HCT116 (cell line): ENCODE measurements at regions not wholly inside any gene's neighbourhood (a gene's known extent, or its start where the extent isn't known, plus 50 kb on each side); places are given as distances from the start of the nearest gene placed in this dataset.

Source experiments
- ATAC-seq: fragments of 200-7000 bp; cut with Tn5 transposase; 2 replicates; pipeline ENCODE4 v1.9.1; 2020; ENCODE audit warnings: mild to moderate bottlenecking, moderate library complexity
- BruUV-seq: library from RNA; stranded (reverse); fragments of 400-500 nt; replicated peaks from 2 replicates; lab custom pipeline; 2021; lab: Mats Ljungman, UMichigan
- CTCF ChIA-PET: fragments of 300-600 bp; sonication (Branson Sonifier 250); formaldehyde crosslinking; loops from one replicate; lab custom pipeline; 2021; ENCODE audit warnings: antibody characterized with exemption; lab: Charles Lee
- POLR2A ChIA-PET: fragments of 300-600, 350-600 bp; sonication (Branson Sonifier 250); formaldehyde crosslinking; loops from one replicate; lab custom pipeline; 2021; ENCODE audit warnings: antibody characterized with exemption; lab: Charles Lee
- RAD21 ChIA-PET, 2 experiments: fragments of 300-600 bp; sonication (Branson Sonifier 250); formaldehyde crosslinking; loops; one replicate each; lab custom pipeline; 2023; ENCODE audit warnings: low total read pairs in 2 of 2; ENCODE audit not compliant: uncharacterized antibody in 2 of 2, unreplicated experiment in 2 of 2, low non-redundant PET in 1 of 2; lab: Charles Lee
- DNase-seq: peaks from one replicate; pipeline ENCODE4 v3.0.0-alpha.2; 2010; ENCODE audit warnings: low read depth, low spot score
- H2AFZ ChIP-seq: fragments of 200-600 bp; shearing (Covaris generic), sonication (generic); 2 replicates; pipeline ENCODE4 v1.6.1; 2017; ENCODE audit warnings: low read depth, mixed run types, mixed read lengths, antibody characterized with exemption, low read length; ENCODE audit not compliant: poor library complexity, severe bottlenecking
- H3K27ac ChIP-seq: 2 replicates; pipeline ENCODE4 v1.5.1; 2012; ENCODE audit warnings: low read depth, low read length
- H3K27me3 ChIP-seq: fragments of 200-600 bp; sonication (generic); 2 replicates; pipeline ENCODE4 v1.6.1; 2016; ENCODE audit warnings: mixed run types, low read length, mixed read lengths; ENCODE audit not compliant: insufficient read depth
- H3K36me3 ChIP-seq, 2 experiments: fragments of 200-500 bp in 1 of 2; fragments of 200-600 bp in 1 of 2; sonication (Bioruptor generic) in 1 of 2; sonication (generic) in 1 of 2; 2 replicates each; pipeline versions ENCODE4 v1.5.1 to v1.6.1; 2014 to 2016; ENCODE audit warnings: low read length in 2 of 2, inconsistent platforms in 1 of 2, mixed read lengths in 1 of 2, mixed run types in 1 of 2; ENCODE audit not compliant: insufficient read depth in 2 of 2, control insufficient read depth in 1 of 2
- H3K4me1 ChIP-seq, 2 experiments: fragments of 200-600 bp in 1 of 2; sonication (generic) in 1 of 2; 2 replicates each; pipeline versions ENCODE4 v1.5.1 to v1.6.1; 2012 to 2017; ENCODE audit warnings: low read length in 2 of 2, inconsistent platforms in 1 of 2, mild to moderate bottlenecking in 1 of 2, mixed read lengths in 1 of 2, mixed run types in 1 of 2, moderate library complexity in 1 of 2; ENCODE audit not compliant: insufficient read depth in 2 of 2, control insufficient read depth in 1 of 2
- H3K4me2 ChIP-seq: fragments of 200-600 bp; sonication (generic); 2 replicates; pipeline ENCODE4 v1.6.1; 2017; ENCODE audit warnings: mixed run types, low read length, mixed read lengths
- H3K4me3 ChIP-seq, 2 experiments: fragments of 200-600 bp in 1 of 2; sonication (generic) in 1 of 2; replicated peaks in 1 of 2; 2 replicates each; pipeline ENCODE4 v1.5.1; 2011 to 2016; ENCODE audit warnings: low read length in 2 of 2, control low read depth in 1 of 2, low read depth in 1 of 2, mild to moderate bottlenecking in 1 of 2, mixed read lengths in 1 of 2, mixed run types in 1 of 2
- H3K79me2 ChIP-seq: fragments of 200-600 bp; sonication (generic); 2 replicates; pipeline ENCODE4 v1.6.1; 2017; ENCODE audit warnings: mild to moderate bottlenecking, mixed run types, low read length, moderate library complexity, mixed read lengths; ENCODE audit not compliant: insufficient read depth
- H3K9ac ChIP-seq: fragments of 200-600 bp; sonication (generic); 2 replicates; pipeline ENCODE4 v1.6.1; 2016; ENCODE audit warnings: low read length, mixed read lengths
- H3K9me2 ChIP-seq: fragments of 200-600 bp; sonication (generic), shearing (Covaris generic); 2 replicates; pipeline ENCODE4 v1.6.1; 2017; ENCODE audit warnings: mixed run types, mild to moderate bottlenecking, moderate library complexity; ENCODE audit not compliant: insufficient read depth
- H3K9me3 ChIP-seq, 2 experiments: fragments of 200-500 bp in 1 of 2; fragments of 200-600 bp in 1 of 2; sonication (Bioruptor generic) in 1 of 2; sonication (generic) in 1 of 2; 2 replicates each; pipeline ENCODE4 v1.6.1; 2014 to 2017; ENCODE audit warnings: low read length in 2 of 2, mixed read lengths in 2 of 2, inconsistent platforms in 1 of 2, low read depth in 1 of 2, mild to moderate bottlenecking in 1 of 2, mixed run types in 1 of 2, moderate library complexity in 1 of 2; ENCODE audit not compliant: control insufficient read depth in 1 of 2, insufficient read depth in 1 of 2
- H4K20me1 ChIP-seq: fragments of 200-600 bp; sonication (generic), shearing (Covaris generic); 2 replicates; pipeline ENCODE4 v1.6.1; 2017; ENCODE audit warnings: mixed run types, mild to moderate bottlenecking, moderate library complexity; ENCODE audit not compliant: insufficient read depth
- FOSL1 ChIP-seq: IDR thresholded peaks from 2 replicates; pipeline ENCODE4 v1.6.1; 2012; ENCODE audit warnings: low read depth
- RAD21 ChIP-seq: IDR thresholded peaks from 2 replicates; pipeline ENCODE4 v1.6.1; 2012; ENCODE audit warnings: low read depth, mild to moderate bottlenecking
- intact Hi-C: fragments of 100-400 bp; cut with micrococcal nuclease; formaldehyde crosslinking; loops from 2 replicates; pipeline ENCODE4 v1.10.0; 2022
- TF ChIP-seq, protein P1 (sequence below): IDR thresholded peaks from 2 replicates; pipeline ENCODE4 v1.6.1; 2012
- TF ChIP-seq, protein P2 (sequence below): IDR thresholded peaks from 2 replicates; pipeline ENCODE4 v1.6.1; 2012; ENCODE audit warnings: low read depth
- TF ChIP-seq, protein P3 (sequence below): IDR thresholded peaks from 2 replicates; pipeline ENCODE4 v1.6.1; 2011; ENCODE audit warnings: mild to moderate bottlenecking, low read length, moderate library complexity; ENCODE audit not compliant: insufficient replicate concordance; ENCODE audit errors: extremely low read depth

DNA sequence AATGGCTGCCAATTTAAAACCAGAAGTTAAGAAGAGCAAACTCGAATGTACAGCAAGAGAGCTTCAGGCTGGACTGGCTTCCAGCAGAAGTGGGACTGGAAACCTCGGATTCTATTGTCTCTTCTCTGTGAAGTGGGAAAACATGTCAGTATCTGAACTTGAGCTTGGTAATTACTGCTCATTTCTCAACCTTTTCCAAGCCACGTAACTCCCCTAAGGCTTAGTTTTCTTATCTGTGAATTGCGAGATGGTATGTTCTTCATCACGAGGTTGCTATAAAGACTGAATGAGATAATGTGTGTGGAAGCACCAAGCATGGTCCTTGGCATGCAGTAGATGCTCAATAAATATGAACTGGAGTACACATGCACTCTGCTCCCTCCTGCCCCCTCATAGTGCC is 259.4 kb upstream of the SPRED2 start:
- ATAC-seq: no peak
- TF ChIP-seq, protein P1, sequence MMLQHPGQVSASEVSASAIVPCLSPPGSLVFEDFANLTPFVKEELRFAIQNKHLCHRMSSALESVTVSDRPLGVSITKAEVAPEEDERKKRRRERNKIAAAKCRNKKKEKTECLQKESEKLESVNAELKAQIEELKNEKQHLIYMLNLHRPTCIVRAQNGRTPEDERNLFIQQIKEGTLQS: no peak
- TF ChIP-seq, protein P2, sequence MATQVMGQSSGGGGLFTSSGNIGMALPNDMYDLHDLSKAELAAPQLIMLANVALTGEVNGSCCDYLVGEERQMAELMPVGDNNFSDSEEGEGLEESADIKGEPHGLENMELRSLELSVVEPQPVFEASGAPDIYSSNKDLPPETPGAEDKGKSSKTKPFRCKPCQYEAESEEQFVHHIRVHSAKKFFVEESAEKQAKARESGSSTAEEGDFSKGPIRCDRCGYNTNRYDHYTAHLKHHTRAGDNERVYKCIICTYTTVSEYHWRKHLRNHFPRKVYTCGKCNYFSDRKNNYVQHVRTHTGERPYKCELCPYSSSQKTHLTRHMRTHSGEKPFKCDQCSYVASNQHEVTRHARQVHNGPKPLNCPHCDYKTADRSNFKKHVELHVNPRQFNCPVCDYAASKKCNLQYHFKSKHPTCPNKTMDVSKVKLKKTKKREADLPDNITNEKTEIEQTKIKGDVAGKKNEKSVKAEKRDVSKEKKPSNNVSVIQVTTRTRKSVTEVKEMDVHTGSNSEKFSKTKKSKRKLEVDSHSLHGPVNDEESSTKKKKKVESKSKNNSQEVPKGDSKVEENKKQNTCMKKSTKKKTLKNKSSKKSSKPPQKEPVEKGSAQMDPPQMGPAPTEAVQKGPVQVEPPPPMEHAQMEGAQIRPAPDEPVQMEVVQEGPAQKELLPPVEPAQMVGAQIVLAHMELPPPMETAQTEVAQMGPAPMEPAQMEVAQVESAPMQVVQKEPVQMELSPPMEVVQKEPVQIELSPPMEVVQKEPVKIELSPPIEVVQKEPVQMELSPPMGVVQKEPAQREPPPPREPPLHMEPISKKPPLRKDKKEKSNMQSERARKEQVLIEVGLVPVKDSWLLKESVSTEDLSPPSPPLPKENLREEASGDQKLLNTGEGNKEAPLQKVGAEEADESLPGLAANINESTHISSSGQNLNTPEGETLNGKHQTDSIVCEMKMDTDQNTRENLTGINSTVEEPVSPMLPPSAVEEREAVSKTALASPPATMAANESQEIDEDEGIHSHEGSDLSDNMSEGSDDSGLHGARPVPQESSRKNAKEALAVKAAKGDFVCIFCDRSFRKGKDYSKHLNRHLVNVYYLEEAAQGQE: no peak
- TF ChIP-seq, protein P3, sequence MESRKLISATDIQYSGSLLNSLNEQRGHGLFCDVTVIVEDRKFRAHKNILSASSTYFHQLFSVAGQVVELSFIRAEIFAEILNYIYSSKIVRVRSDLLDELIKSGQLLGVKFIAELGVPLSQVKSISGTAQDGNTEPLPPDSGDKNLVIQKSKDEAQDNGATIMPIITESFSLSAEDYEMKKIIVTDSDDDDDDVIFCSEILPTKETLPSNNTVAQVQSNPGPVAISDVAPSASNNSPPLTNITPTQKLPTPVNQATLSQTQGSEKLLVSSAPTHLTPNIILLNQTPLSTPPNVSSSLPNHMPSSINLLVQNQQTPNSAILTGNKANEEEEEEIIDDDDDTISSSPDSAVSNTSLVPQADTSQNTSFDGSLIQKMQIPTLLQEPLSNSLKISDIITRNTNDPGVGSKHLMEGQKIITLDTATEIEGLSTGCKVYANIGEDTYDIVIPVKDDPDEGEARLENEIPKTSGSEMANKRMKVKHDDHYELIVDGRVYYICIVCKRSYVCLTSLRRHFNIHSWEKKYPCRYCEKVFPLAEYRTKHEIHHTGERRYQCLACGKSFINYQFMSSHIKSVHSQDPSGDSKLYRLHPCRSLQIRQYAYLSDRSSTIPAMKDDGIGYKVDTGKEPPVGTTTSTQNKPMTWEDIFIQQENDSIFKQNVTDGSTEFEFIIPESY: no peak
- TF ChIP-seq RAD21 (no peak), FOSL1 (no peak)
- no peaks in the 10 kb centered on the region for H3K9me3 ChIP-seq
- no peak overlapping the region for H2AFZ ChIP-seq
- H3K27me3 ChIP-seq: peaks cover 17% of the 10 kb centered on the region; the same call in 1 of the 2 replicates
- no peaks in the 10 kb centered on the region for H4K20me1 ChIP-seq
- BruUV-seq: no TSS peak
- ChIA-PET RAD21 (no interaction called here), CTCF (no interaction called here), POLR2A (no interaction called here)
- H3K4me3 ChIP-seq: no peak overlapping the region
- H3K4me1 ChIP-seq: no peaks in the 10 kb centered on the region
- no peak overlapping the region for H3K27ac ChIP-seq
- H3K79me2 ChIP-seq: no peaks in the 10 kb centered on the region
- H3K36me3 ChIP-seq: no peaks in the 10 kb centered on the region
- no peak overlapping the region for H3K4me2 ChIP-seq
- intact Hi-C loops: no loop called here
- no peak overlapping the region for H3K9ac ChIP-seq
- no peak for DNase-seq
- no peaks in the 10 kb centered on the region for H3K9me2 ChIP-seq
